Ishikawa (cell line): ENCODE measurements at regions not wholly inside any gene's neighbourhood (a gene's known extent, or its start where the extent isn't known, plus 50 kb on each side); places are given as distances from the start of the nearest gene placed in this dataset.

Experiments
- CEBPB ChIP-seq: IDR thresholded peaks from 2 replicates; pipeline ENCODE4 v1.6.1; 2012
- CREB1 ChIP-seq: IDR thresholded peaks from 2 replicates; pipeline ENCODE4 v1.6.1; 2012; ENCODE audit warnings: low read depth
- EGR1 ChIP-seq: IDR thresholded peaks from 2 replicates; pipeline ENCODE4 v1.6.1; 2012
- EP300 ChIP-seq: IDR thresholded peaks from 2 replicates; pipeline ENCODE4 v1.6.1; 2012; ENCODE audit warnings: borderline replicate concordance
- FOXM1 ChIP-seq: IDR thresholded peaks from 2 replicates; pipeline ENCODE4 v1.6.1; 2012; ENCODE audit warnings: low read depth, borderline replicate concordance
- NFIC ChIP-seq: IDR thresholded peaks from 2 replicates; pipeline ENCODE4 v1.6.1; 2012
- RAD21 ChIP-seq: IDR thresholded peaks from 2 replicates; pipeline ENCODE4 v1.6.1; 2012; ENCODE audit warnings: low read depth
- TAF1 ChIP-seq: IDR thresholded peaks from 2 replicates; pipeline ENCODE4 v1.6.1; 2012; ENCODE audit warnings: low read depth, mild to moderate bottlenecking
- TCF12 ChIP-seq: IDR thresholded peaks from 2 replicates; pipeline ENCODE4 v1.6.1; 2012; ENCODE audit warnings: low read depth
- TEAD4 ChIP-seq: IDR thresholded peaks from 2 replicates; pipeline ENCODE4 v1.6.1; 2012
- YY1 ChIP-seq: IDR thresholded peaks from 2 replicates; pipeline ENCODE4 v1.6.1; 2012; ENCODE audit warnings: low read depth
- ZBTB7A ChIP-seq: IDR thresholded peaks from 2 replicates; pipeline ENCODE4 v1.6.1; 2012; ENCODE audit warnings: low read depth
- TF ChIP-seq, protein P1 (sequence below): IDR thresholded peaks from 2 replicates; pipeline ENCODE4 v1.6.1; 2012
- TF ChIP-seq, protein P2 (sequence below): IDR thresholded peaks from 2 replicates; pipeline ENCODE4 v1.6.1; 2012
- TF ChIP-seq, protein P3 (sequence below): IDR thresholded peaks from 2 replicates; pipeline ENCODE4 v1.6.1; 2012; ENCODE audit warnings: low read depth, mild to moderate bottlenecking

DNA sequence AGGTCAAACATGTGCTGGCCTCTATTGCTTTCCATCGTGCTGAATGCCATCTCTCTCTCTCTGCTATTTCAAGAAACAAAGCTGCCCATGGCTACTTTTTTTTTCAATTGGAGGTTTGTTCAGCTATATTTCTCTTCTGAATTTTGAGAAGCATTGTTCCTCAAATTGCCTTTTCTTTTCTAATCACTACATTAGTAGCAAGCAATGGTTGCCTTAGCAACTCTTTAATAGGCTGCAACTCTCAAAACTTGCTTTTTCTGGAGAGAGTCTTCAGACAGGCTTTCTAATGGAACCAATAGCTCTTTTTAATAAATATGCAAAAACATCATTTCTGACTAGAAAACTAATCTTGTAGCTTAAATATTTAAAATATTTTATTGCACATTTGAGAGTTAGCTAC lies 439.0 kb downstream of the LRRIQ3 start:
- TF ChIP-seq RAD21 (no peak), CEBPB (no peak), FOXM1 (no peak), TAF1 (no peak), EGR1 (no peak), TEAD4 (no peak), TCF12 (no peak), CREB1 (no peak), NFIC (no peak), YY1 (no peak), ZBTB7A (no peak)
- TF ChIP-seq, protein P1, sequence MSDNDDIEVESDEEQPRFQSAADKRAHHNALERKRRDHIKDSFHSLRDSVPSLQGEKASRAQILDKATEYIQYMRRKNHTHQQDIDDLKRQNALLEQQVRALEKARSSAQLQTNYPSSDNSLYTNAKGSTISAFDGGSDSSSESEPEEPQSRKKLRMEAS: no peak
- TF ChIP-seq, protein P2, sequence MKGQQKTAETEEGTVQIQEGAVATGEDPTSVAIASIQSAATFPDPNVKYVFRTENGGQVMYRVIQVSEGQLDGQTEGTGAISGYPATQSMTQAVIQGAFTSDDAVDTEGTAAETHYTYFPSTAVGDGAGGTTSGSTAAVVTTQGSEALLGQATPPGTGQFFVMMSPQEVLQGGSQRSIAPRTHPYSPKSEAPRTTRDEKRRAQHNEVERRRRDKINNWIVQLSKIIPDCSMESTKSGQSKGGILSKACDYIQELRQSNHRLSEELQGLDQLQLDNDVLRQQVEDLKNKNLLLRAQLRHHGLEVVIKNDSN: no peak
- TF ChIP-seq, protein P3, sequence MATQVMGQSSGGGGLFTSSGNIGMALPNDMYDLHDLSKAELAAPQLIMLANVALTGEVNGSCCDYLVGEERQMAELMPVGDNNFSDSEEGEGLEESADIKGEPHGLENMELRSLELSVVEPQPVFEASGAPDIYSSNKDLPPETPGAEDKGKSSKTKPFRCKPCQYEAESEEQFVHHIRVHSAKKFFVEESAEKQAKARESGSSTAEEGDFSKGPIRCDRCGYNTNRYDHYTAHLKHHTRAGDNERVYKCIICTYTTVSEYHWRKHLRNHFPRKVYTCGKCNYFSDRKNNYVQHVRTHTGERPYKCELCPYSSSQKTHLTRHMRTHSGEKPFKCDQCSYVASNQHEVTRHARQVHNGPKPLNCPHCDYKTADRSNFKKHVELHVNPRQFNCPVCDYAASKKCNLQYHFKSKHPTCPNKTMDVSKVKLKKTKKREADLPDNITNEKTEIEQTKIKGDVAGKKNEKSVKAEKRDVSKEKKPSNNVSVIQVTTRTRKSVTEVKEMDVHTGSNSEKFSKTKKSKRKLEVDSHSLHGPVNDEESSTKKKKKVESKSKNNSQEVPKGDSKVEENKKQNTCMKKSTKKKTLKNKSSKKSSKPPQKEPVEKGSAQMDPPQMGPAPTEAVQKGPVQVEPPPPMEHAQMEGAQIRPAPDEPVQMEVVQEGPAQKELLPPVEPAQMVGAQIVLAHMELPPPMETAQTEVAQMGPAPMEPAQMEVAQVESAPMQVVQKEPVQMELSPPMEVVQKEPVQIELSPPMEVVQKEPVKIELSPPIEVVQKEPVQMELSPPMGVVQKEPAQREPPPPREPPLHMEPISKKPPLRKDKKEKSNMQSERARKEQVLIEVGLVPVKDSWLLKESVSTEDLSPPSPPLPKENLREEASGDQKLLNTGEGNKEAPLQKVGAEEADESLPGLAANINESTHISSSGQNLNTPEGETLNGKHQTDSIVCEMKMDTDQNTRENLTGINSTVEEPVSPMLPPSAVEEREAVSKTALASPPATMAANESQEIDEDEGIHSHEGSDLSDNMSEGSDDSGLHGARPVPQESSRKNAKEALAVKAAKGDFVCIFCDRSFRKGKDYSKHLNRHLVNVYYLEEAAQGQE: no peak

DNA sequence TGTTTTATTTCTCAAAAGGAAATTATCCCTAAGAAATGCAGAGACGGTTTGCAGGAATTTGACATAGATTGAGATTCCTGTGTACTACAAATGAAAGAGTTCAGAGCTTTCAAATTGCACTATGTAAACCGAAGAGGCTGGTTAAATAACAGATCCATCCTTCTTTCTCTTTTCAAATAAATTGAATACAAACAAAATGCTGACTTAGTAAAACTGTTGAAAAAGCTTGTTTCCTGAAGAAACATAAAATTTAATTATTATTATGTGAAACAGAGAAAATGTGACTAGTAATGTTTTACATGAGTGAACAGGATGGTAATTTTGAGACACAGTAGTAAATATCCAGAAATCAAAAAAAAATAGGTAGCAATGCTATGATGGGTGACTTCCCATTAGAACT lies 441.2 kb downstream of the LRRIQ3 start:
- TF ChIP-seq, protein P1: no peak
- TF ChIP-seq ZBTB7A (no peak), TCF12 (no peak), FOXM1 (no peak), CREB1 (no peak), YY1 (no peak), TAF1 (no peak), NFIC (no peak)

DNA sequence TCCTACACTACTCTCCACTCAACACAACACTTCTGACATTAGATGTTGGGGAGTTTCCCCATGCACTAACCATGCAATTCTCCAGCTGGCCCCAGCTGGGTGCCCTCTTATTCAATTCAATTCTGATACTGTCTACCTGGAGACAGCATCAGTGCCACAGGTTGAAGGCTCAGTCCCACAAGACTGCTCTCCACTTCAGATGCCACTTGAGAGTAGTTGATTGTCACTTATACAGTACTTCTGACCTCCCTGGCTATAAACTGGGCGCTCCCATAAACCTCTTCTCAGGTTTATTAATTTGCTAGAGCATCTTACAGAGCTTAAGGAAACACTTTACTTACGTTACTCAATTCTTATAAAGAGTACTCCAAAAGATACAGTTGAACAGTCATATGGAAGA lies 442.3 kb downstream of the LRRIQ3 start:
- TF ChIP-seq TCF12: no peak
- TF ChIP-seq NFIC: no peak
- no peak for TF ChIP-seq RAD21
- TF ChIP-seq FOXM1: no peak
- TF ChIP-seq, protein P1: no peak

DNA sequence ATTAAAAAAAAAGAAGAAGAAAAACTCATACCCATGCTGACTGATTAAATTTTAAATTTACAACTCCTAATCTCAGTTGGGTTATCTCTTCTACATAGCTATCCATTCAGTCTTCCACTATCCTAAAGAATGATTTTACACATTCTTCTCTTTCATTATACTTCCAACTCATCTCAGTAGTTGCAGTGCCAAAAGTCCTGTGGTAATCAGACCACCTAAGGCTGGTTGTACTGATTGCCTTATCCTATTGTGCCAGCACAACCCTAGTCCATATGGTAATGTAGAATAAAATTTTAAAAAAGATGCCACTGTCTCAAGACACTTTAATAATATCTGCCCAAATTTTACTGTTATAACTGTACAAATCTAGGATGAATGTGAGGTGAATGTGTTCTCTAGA lies 448.0 kb downstream of the LRRIQ3 start:
- TF ChIP-seq CREB1: no peak

DNA sequence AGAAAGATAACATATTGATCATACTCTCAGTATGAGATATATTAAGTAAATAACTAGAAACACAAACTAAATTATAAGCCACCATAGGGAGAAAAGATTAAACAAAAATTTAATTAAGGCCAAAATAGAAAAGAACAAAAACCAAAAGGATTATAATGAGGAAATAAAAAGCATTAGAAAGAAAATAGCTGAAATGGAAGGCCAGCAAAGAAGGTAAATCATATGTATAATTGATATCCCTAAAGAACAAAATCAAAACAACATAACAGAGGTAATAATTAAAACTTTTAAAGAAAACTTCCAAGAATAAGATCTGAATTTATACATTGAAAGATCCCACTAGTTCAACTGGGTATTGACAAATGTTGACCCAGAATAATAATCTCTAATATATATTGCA lies 453.0 kb downstream of the LRRIQ3 start:
- no peak for TF ChIP-seq TCF12
- TF ChIP-seq CREB1: no peak
- TF ChIP-seq YY1: no peak
- TF ChIP-seq, protein P1: no peak
- TF ChIP-seq FOXM1: no peak
- no peak for TF ChIP-seq ZBTB7A

DNA sequence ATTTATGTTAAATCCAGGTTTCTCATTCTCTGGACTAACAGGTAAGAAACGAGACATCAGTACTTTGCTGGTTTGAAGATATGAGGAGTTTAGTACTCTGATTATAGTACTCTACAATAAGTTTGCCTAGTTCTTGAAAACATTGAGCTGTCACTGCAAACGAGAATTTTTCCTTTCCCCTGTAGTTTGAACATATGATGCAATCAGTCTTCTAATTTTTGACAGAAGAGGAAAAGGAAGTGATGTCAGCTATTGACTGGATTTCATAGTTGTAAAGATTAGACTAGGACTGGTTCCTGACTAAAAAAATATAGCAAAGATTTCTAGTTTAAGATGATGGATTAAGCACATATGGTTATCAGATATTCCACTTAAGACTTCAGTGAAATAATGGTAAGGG lies 461.9 kb downstream of the LRRIQ3 start:
- TF ChIP-seq ZBTB7A: no peak
- no peak for TF ChIP-seq RAD21
- TF ChIP-seq, protein P3: no peak
- TF ChIP-seq EGR1: no peak
- TF ChIP-seq TEAD4: no peak
- TF ChIP-seq CEBPB: no peak
- no peak for TF ChIP-seq TAF1
- no peak for TF ChIP-seq TCF12
- no peak for TF ChIP-seq YY1
- no peak for TF ChIP-seq EP300
- TF ChIP-seq CREB1: no peak
- TF ChIP-seq, protein P1: no peak
- TF ChIP-seq, protein P2: no peak
- no peak for TF ChIP-seq NFIC
- TF ChIP-seq FOXM1: no peak

DNA sequence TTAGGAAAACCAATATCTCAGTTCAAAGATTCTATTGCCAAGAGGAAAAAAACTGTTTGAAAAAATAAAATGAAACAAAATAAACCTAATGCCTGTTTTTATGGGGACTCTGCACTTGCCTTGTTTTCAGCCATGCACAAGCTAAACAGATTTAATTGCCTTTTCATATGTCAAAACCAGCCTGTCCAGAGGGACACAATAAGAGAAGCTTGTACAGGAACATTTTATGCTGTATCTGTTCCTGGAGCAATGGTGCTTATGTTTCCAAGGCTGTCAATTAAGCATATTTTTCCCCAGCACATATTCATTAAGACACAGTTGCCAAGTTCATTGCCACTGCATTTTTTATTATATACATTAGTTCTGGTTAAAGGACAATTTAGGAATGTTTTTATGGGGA lies 470.9 kb downstream of the LRRIQ3 start:
- no peak for TF ChIP-seq TAF1
- TF ChIP-seq ZBTB7A: no peak
- TF ChIP-seq NFIC: no peak
- TF ChIP-seq YY1: no peak
- no peak for TF ChIP-seq CEBPB
- TF ChIP-seq CREB1: no peak
- TF ChIP-seq EP300: no peak
- TF ChIP-seq, protein P2: no peak
- TF ChIP-seq, protein P3: no peak
- TF ChIP-seq, protein P1: no peak
- no peak for TF ChIP-seq FOXM1
- TF ChIP-seq TEAD4: no peak
- no peak for TF ChIP-seq TCF12
